Endothelial cell of umbilical vein (primary cell): ENCODE measurements at regions not wholly inside any gene's neighbourhood (a gene's known extent, or its start where the extent isn't known, plus 50 kb on each side); places are given as distances from the start of the nearest gene placed in this dataset.

Experiments
- BruUV-seq: library from RNA; stranded (reverse); fragments of 400-500 nt; replicated peaks from 2 replicates; lab custom pipeline; 2021; lab: Mats Ljungman, UMichigan
- CTCF ChIA-PET: fragments of 300-600, 350-600 bp; sonication (Branson Sonifier 250); formaldehyde crosslinking; loops from one replicate; lab custom pipeline; 2021; ENCODE audit warnings: antibody characterized with exemption, inconsistent platforms; lab: Charles Lee
- POLR2A ChIA-PET: fragments of 300-600, 350-600 bp; sonication (Branson Sonifier 250); formaldehyde crosslinking; loops from one replicate; lab custom pipeline; 2021; ENCODE audit warnings: antibody characterized with exemption, inconsistent platforms; lab: Charles Lee
- DNase-seq: peaks from one replicate; pipeline ENCODE4 v3.0.0-alpha.2; 2011; ENCODE audit warnings: low read depth, low spot score
- FAIRE-seq: peaks from 2 replicates; lab custom pipeline; 2011; peaks lifted over from hg19 to GRCh38; lab: Jason Lieb, UNC
- H2AFZ ChIP-seq: 2 replicates; pipeline ENCODE4 v1.6.0; 2012; ENCODE audit warnings: low read depth, low read length, control low read depth, inconsistent platforms
- H3K27ac ChIP-seq: 2 replicates; pipeline ENCODE4 v1.5.1; 2011; ENCODE audit warnings: low read depth, mild to moderate bottlenecking, control low read depth, low read length, moderate library complexity; ENCODE audit not compliant: insufficient read depth
- H3K27me3 ChIP-seq, 2 experiments: 2 replicates each; pipeline versions ENCODE4 v1.6.0 to v1.6.1; 2011; ENCODE audit warnings: low read length in 2 of 2, mixed read lengths in 1 of 2; ENCODE audit not compliant: control insufficient read depth in 2 of 2, insufficient read depth in 2 of 2
- H3K36me3 ChIP-seq, 2 experiments: 2 replicates in 1 of 2; 3 replicates in 1 of 2; pipeline ENCODE4 v1.5.1; 2011; ENCODE audit warnings: low read length in 2 of 2, mild to moderate bottlenecking in 1 of 2, moderate library complexity in 1 of 2; ENCODE audit not compliant: control insufficient read depth in 2 of 2, insufficient read depth in 2 of 2; ENCODE audit errors: extremely low read depth in 1 of 2
- H3K4me1 ChIP-seq: 3 replicates; pipeline ENCODE4 v1.5.1; 2011; ENCODE audit warnings: mild to moderate bottlenecking, low read length; ENCODE audit not compliant: control insufficient read depth, insufficient read depth; ENCODE audit errors: extremely low read depth
- H3K4me2 ChIP-seq: 2 replicates; pipeline ENCODE4 v1.6.1; 2011; ENCODE audit warnings: low read length, control low read depth, mixed read lengths; ENCODE audit not compliant: insufficient read depth
- H3K4me3 ChIP-seq, 3 experiments: fragments of 200-600 bp in 1 of 3; sonication (generic), shearing (Covaris generic) in 1 of 3; replicated peaks in 1 of 3; 2 replicates each; pipeline ENCODE4 v1.5.1; 2011 to 2016; ENCODE audit warnings: control low read depth in 3 of 3, low read length in 3 of 3, mild to moderate bottlenecking in 2 of 3, inconsistent platforms in 1 of 3, low read depth in 1 of 3, moderate library complexity in 1 of 3; ENCODE audit not compliant: insufficient read depth in 1 of 3
- H3K79me2 ChIP-seq: 2 replicates; pipeline ENCODE4 v1.6.0; 2012; ENCODE audit warnings: low read length, inconsistent platforms; ENCODE audit not compliant: control insufficient read depth, insufficient read depth
- H3K9ac ChIP-seq: replicated peaks from 2 replicates; pipeline ENCODE3; 2011; ENCODE audit warnings: low read length, control low read depth; ENCODE audit not compliant: insufficient read depth; ENCODE audit errors: extremely low read depth
- H3K9me1 ChIP-seq: replicated peaks from 3 replicates; pipeline ENCODE4 v1.6.0; 2011; ENCODE audit warnings: mild to moderate bottlenecking, low read length; ENCODE audit not compliant: control insufficient read depth, insufficient read depth; ENCODE audit errors: extremely low read depth
- H3K9me3 ChIP-seq: replicated peaks from 2 replicates; pipeline ENCODE4 v1.5.1; 2012; ENCODE audit warnings: low read length, inconsistent platforms; ENCODE audit not compliant: control insufficient read depth, insufficient read depth
- H4K20me1 ChIP-seq: replicated peaks from 2 replicates; pipeline ENCODE3; 2011; ENCODE audit warnings: mild to moderate bottlenecking, low read length; ENCODE audit not compliant: control insufficient read depth, insufficient read depth; ENCODE audit errors: extremely low read depth
- EZH2 ChIP-seq: IDR thresholded peaks from 2 replicates; pipeline ENCODE4 v1.6.1; 2012; ENCODE audit warnings: borderline replicate concordance, low read depth, mild to moderate bottlenecking, moderate library complexity, low read length, inconsistent platforms; ENCODE audit not compliant: severe bottlenecking
- FOS ChIP-seq: IDR thresholded peaks from 2 replicates; pipeline ENCODE4 v1.6.1; 2011; ENCODE audit warnings: mild to moderate bottlenecking, low read length, moderate library complexity, borderline replicate concordance; ENCODE audit not compliant: insufficient read depth
- JUN ChIP-seq: IDR thresholded peaks from 2 replicates; pipeline ENCODE4 v1.6.1; 2011; ENCODE audit warnings: borderline replicate concordance, low read depth; ENCODE audit not compliant: insufficient read length, insufficient read depth
- POLR2A ChIP-seq: IDR thresholded peaks from 2 replicates; pipeline ENCODE4 v1.6.1; 2012; ENCODE audit warnings: low read depth, mild to moderate bottlenecking, control low read depth, low read length
- POLR2AphosphoS5 ChIP-seq: IDR thresholded peaks from 2 replicates; pipeline ENCODE4 v1.6.1; 2012; ENCODE audit warnings: low read depth, mild to moderate bottlenecking, control low read depth, low read length, moderate library complexity; ENCODE audit not compliant: insufficient read depth
- dilution Hi-C: fragments of 300-500 bp; cut with MboI; formaldehyde crosslinking; loops from one replicate; pipeline ENCODE4 v1.15.0; 2019; ENCODE audit warnings: low sequenced_read_pairs; ENCODE audit not compliant: extremely low pct_ligation_motif_present
- intact Hi-C: fragments of 100-400 bp; cut with micrococcal nuclease; formaldehyde crosslinking; loops from one replicate; pipeline ENCODE4 v1.10.0; 2022
- TF ChIP-seq, protein P1 (sequence below): IDR thresholded peaks from 2 replicates; pipeline ENCODE4 v1.6.1; 2011; ENCODE audit not compliant: insufficient read depth, insufficient read length
- TF ChIP-seq, protein P2 (sequence below), 2 donors: IDR thresholded peaks; 1 replicate in 1 of 2; 2 replicates in 1 of 2; pipeline ENCODE4 v1.5.1; 2011; ENCODE audit warnings: low read length in 2 of 2, mild to moderate bottlenecking in 2 of 2, moderate library complexity in 2 of 2, control low read depth in 1 of 2, inconsistent platforms in 1 of 2, low read depth in 1 of 2; ENCODE audit not compliant: insufficient read depth in 1 of 2; ENCODE audit errors: extremely low read depth in 1 of 2

DNA sequence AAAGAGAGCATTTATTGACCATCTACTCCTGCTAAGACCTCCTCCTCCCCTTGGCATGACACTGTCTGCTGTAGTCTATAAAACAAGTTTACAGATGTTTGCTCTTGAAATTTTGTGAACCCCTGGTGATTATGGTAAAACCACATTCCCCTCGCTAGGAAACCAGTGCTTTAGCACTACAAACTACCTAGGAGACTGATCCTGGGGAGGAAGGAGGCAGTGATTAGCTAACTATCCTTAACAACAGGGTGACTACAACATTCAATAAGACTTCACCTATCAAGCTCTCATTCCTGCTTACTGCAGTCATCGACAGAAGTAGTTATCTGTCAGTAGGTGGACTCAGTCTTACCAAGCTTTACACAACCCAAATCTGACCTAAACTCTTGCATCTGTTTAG is 371.3 kb downstream of the TUSC7 start:
- no peaks in the 10 kb centered on the region for H4K20me1 ChIP-seq
- intact Hi-C loops (no loop called here), dilution Hi-C loops (no loop called here)
- no peaks in the 10 kb centered on the region for H3K9me3 ChIP-seq
- DNase-seq: no peak
- H3K4me3 ChIP-seq: no peak overlapping the region
- ChIA-PET POLR2A (no interaction called here), CTCF (interaction anchor here (1.1 kb wide), 1 partner anchor 10 kb away, joined by 3 read pairs; no protein-coding TSS in a partner anchor)
- no peak overlapping the region for H3K27ac ChIP-seq
- H2AFZ ChIP-seq: no peak overlapping the region
- H3K79me2 ChIP-seq: no peaks in the 10 kb centered on the region
- H3K4me2 ChIP-seq: no peak overlapping the region
- H3K9me1 ChIP-seq: no peaks in the 10 kb centered on the region
- H3K36me3 ChIP-seq: no peaks in the 10 kb centered on the region
- H3K9ac ChIP-seq: no peak overlapping the region
- BruUV-seq: no TSS peak
- H3K4me1 ChIP-seq: no peaks in the 10 kb centered on the region
- FAIRE-seq: no peak
- TF ChIP-seq, protein P1, sequence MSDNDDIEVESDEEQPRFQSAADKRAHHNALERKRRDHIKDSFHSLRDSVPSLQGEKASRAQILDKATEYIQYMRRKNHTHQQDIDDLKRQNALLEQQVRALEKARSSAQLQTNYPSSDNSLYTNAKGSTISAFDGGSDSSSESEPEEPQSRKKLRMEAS: no peak
- no peak for TF ChIP-seq FOS
- TF ChIP-seq EZH2: no peak
- TF ChIP-seq, protein P2, sequence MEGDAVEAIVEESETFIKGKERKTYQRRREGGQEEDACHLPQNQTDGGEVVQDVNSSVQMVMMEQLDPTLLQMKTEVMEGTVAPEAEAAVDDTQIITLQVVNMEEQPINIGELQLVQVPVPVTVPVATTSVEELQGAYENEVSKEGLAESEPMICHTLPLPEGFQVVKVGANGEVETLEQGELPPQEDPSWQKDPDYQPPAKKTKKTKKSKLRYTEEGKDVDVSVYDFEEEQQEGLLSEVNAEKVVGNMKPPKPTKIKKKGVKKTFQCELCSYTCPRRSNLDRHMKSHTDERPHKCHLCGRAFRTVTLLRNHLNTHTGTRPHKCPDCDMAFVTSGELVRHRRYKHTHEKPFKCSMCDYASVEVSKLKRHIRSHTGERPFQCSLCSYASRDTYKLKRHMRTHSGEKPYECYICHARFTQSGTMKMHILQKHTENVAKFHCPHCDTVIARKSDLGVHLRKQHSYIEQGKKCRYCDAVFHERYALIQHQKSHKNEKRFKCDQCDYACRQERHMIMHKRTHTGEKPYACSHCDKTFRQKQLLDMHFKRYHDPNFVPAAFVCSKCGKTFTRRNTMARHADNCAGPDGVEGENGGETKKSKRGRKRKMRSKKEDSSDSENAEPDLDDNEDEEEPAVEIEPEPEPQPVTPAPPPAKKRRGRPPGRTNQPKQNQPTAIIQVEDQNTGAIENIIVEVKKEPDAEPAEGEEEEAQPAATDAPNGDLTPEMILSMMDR (IDR thresholded peaks at IDR 0.05; ENCODE audit: extremely low read depth in 1 of 2, insufficient read depth in 1 of 2, low read depth in 1 of 2, low read length in 2 of 2): no peak
- no peak for TF ChIP-seq POLR2AphosphoS5
- no peak for TF ChIP-seq POLR2A
- TF ChIP-seq JUN: no peak
- H3K27me3 ChIP-seq: no peaks in the 10 kb centered on the region
